HL-60 (cell line): ENCODE measurements at regions not wholly inside any gene's neighbourhood (a gene's known extent, or its start where the extent isn't known, plus 50 kb on each side); places are given as distances from the start of the nearest gene placed in this dataset. TPM values are rescaled to one million over a fixed set of nuclear protein-coding genes. Genes with fewer than 3 reads are reported as not detected.
"Not testable (repeated sequence)": the region's sequence is repeated elsewhere in the genome, so short reads cannot be mapped to it uniquely, and the experiment has no call there.

Source experiments
- DNase-seq, 2 experiments: peaks; one replicate each; pipeline ENCODE4 v3.0.0-alpha.2; 2010 to 2020; ENCODE audit warnings: low read depth in 1 of 2, low spot score in 1 of 2
- H3K27ac ChIP-seq: fragments of 250-450 bp; sonication (Bioruptor Pico); replicated peaks from 2 replicates; pipeline ENCODE4 v1.5.1; 2020; ENCODE audit warnings: mild to moderate bottlenecking, moderate library complexity
- H3K27me3 ChIP-seq: fragments of 250-450 bp; sonication (Bioruptor Pico); 2 replicates; pipeline ENCODE4 v1.5.1; 2021; ENCODE audit warnings: mild to moderate bottlenecking, moderate library complexity; ENCODE audit not compliant: insufficient read depth, poor library complexity, severe bottlenecking
- H3K4me3 ChIP-seq: replicated peaks from 2 replicates; pipeline ENCODE4 v1.5.1; 2011; ENCODE audit warnings: mild to moderate bottlenecking, control low read depth, low read length; ENCODE audit not compliant: insufficient read depth
- GABPA ChIP-seq: IDR thresholded peaks from 2 replicates; pipeline ENCODE4 v1.6.1; 2012; ENCODE audit warnings: low read depth
- POLR2AphosphoS5 ChIP-seq: IDR thresholded peaks from 2 replicates; pipeline ENCODE4 v1.6.1; 2012; ENCODE audit warnings: low read depth
- SPI1 ChIP-seq: IDR thresholded peaks from 2 replicates; pipeline ENCODE4 v1.6.1; 2012; ENCODE audit warnings: low read depth, mild to moderate bottlenecking, borderline replicate concordance
- microRNA-seq: library from miRNA; unstranded; fragments of <30 nt; microRNA quantifications from one replicate; pipeline ENCODE4, GENCODE V29; 2018
- TF ChIP-seq, protein P1 (sequence below): IDR thresholded peaks from 2 replicates; pipeline ENCODE4 v1.6.1; 2012; ENCODE audit warnings: low read depth; ENCODE audit not compliant: insufficient replicate concordance
- TF ChIP-seq, protein P2 (sequence below): IDR thresholded peaks from one replicate; pipeline ENCODE4 v1.5.1; 2011; ENCODE audit warnings: low read length, control low read depth, inconsistent platforms; ENCODE audit not compliant: insufficient read depth

DNA sequence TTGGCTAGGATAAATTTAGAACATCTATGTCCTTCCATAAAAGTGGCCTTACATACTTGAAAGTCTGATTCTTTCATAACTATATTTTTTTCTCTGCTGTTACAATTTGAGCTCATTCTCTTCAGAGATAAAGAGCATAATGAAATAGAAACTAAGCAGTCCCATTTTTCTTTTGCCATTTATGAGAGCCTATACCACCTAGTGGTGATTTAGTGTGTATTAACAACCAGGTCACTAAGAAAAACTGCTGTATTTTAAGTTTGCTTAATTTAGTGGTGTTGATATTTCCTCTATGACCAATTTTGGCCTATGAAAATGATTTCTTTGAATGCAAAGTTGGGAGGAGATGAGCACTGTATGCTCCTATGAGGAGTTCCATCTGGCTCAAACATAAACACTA is 88.7 kb upstream of the ZWINT start:
- Histone ChIP-seq H3K4me3 (no peak overlapping the region), H3K27me3 (no peaks in the 10 kb centered on the region), H3K27ac (no peak overlapping the region)
- TF ChIP-seq GABPA: no peak
- no peak for TF ChIP-seq POLR2AphosphoS5
- TF ChIP-seq, protein P1, sequence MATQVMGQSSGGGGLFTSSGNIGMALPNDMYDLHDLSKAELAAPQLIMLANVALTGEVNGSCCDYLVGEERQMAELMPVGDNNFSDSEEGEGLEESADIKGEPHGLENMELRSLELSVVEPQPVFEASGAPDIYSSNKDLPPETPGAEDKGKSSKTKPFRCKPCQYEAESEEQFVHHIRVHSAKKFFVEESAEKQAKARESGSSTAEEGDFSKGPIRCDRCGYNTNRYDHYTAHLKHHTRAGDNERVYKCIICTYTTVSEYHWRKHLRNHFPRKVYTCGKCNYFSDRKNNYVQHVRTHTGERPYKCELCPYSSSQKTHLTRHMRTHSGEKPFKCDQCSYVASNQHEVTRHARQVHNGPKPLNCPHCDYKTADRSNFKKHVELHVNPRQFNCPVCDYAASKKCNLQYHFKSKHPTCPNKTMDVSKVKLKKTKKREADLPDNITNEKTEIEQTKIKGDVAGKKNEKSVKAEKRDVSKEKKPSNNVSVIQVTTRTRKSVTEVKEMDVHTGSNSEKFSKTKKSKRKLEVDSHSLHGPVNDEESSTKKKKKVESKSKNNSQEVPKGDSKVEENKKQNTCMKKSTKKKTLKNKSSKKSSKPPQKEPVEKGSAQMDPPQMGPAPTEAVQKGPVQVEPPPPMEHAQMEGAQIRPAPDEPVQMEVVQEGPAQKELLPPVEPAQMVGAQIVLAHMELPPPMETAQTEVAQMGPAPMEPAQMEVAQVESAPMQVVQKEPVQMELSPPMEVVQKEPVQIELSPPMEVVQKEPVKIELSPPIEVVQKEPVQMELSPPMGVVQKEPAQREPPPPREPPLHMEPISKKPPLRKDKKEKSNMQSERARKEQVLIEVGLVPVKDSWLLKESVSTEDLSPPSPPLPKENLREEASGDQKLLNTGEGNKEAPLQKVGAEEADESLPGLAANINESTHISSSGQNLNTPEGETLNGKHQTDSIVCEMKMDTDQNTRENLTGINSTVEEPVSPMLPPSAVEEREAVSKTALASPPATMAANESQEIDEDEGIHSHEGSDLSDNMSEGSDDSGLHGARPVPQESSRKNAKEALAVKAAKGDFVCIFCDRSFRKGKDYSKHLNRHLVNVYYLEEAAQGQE: no peak
- TF ChIP-seq, protein P2, sequence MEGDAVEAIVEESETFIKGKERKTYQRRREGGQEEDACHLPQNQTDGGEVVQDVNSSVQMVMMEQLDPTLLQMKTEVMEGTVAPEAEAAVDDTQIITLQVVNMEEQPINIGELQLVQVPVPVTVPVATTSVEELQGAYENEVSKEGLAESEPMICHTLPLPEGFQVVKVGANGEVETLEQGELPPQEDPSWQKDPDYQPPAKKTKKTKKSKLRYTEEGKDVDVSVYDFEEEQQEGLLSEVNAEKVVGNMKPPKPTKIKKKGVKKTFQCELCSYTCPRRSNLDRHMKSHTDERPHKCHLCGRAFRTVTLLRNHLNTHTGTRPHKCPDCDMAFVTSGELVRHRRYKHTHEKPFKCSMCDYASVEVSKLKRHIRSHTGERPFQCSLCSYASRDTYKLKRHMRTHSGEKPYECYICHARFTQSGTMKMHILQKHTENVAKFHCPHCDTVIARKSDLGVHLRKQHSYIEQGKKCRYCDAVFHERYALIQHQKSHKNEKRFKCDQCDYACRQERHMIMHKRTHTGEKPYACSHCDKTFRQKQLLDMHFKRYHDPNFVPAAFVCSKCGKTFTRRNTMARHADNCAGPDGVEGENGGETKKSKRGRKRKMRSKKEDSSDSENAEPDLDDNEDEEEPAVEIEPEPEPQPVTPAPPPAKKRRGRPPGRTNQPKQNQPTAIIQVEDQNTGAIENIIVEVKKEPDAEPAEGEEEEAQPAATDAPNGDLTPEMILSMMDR: no peak
- no peak for TF ChIP-seq SPI1
- DNase-seq: no peak

DNA sequence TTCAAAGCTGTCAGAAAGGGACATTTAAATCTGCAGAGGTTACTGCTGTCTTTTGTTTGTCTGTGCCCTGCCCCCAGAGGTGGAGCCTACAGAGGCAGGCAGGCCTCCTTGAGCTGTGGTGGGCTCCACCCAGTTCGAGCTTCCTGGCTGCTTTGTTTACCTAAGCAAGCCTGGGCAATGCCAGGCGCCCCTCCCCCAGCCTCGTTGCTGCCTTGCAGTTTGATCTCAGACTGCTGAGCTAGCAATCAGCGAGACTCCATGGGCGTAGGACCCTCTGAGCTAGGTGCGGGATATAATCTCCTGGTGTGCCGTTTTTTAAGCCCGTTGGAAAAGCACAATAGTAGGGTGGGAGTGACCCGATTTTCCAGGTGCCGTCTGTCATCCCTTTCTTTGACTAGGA is 86.6 kb upstream of the ZWINT start:
- not testable (repeated sequence) for H3K27ac ChIP-seq, H3K27me3 ChIP-seq, DNase-seq, H3K4me3 ChIP-seq

- DNase-seq, H3K4me3 ChIP-seq, H3K27me3 ChIP-seq, H3K27ac ChIP-seq: not testable (repeated sequence)
Observed at GRCh38 chr10:56441337-56441736, 80.3 kb upstream of the ZWINT start.

Small RNAs in the stretch of these regions (microRNA-seq; reads per million reads assigned to microRNA genes)
- gene MIR3924: not detected
